NCI-H1417 (cell line): ENCODE measurements at regions not wholly inside any gene's neighbourhood (a gene's known extent, or its start where the extent isn't known, plus 50 kb on each side); places are given as distances from the start of the nearest gene placed in this dataset.
"Not testable (repeated sequence)": the region's sequence is repeated elsewhere in the genome, so short reads cannot be mapped to it uniquely, and the experiment has no call there.

Experiments
- DNase-seq, 3 experiments: peaks; one replicate each; lab custom pipeline; 2025; lab: John Stamatoyannopoulos, UW

- no peak for DNase-seq
These were observed 191.1 kb downstream of the WNT5A start for GRCh38 chr3:55296030-55296429.

GRCh38 chr3:55294557-55294956 lies 192.5 kb downstream of the WNT5A start:
- DNase-seq, result no peak

GRCh38 chr3:55292360-55292759 lies 194.7 kb downstream of the WNT5A start:
- no peak for DNase-seq

- DNase-seq, result no peak
These were observed 198.4 kb downstream of the WNT5A start for GRCh38 chr3:55288657-55289056.

- DNase-seq, result no peak
These were observed 200.4 kb downstream of the WNT5A start for GRCh38 chr3:55286693-55287092.

- DNase-seq, result no peak
These were observed 201.9 kb downstream of the WNT5A start for GRCh38 chr3:55285156-55285555.

GRCh38 chr3:55283441-55283925 lies 203.6 kb downstream of the WNT5A start:
- no peak for DNase-seq

- no peak for DNase-seq
These were observed 204.1 kb downstream of the WNT5A start for GRCh38 chr3:55282994-55283393.

- no peak for DNase-seq
These were observed 215.0 kb downstream of the WNT5A start for GRCh38 chr3:55272031-55272645.

GRCh38 chr3:55271549-55271948 lies 215.6 kb downstream of the WNT5A start:
- no peak for DNase-seq

- no peak for DNase-seq
These were observed 216.1 kb downstream of the WNT5A start for GRCh38 chr3:55270976-55271375.

GRCh38 chr3:55269636-55270035 lies 217.5 kb downstream of the WNT5A start:
- DNase-seq, result no peak

GRCh38 chr3:55269096-55269495 lies 218.0 kb downstream of the WNT5A start:
- no peak for DNase-seq

- no peak for DNase-seq
These were observed 219.7 kb downstream of the WNT5A start for GRCh38 chr3:55267206-55267930.

- DNase-seq, result no peak
These were observed 222.2 kb downstream of the WNT5A start for GRCh38 chr3:55264919-55265318.

- DNase-seq, result no peak
These were observed 234.2 kb downstream of the WNT5A start for GRCh38 chr3:55252921-55253320.

GRCh38 chr3:55249156-55249555 lies 237.9 kb downstream of the WNT5A start:
- DNase-seq, result not testable (repeated sequence)

GRCh38 chr3:55247666-55248065 lies 239.4 kb downstream of the WNT5A start:
- peak in 2 of 3 experiments; percentile 2 to 3 for DNase-seq

GRCh38 chr3:55246033-55246432 lies 241.1 kb downstream of the WNT5A start:
- no peak for DNase-seq

GRCh38 chr3:55245351-55245750 lies 241.8 kb downstream of the WNT5A start:
- DNase-seq, result peak in 1 of 3 experiments; percentile 24

GRCh38 chr3:55244247-55244646 lies 242.9 kb downstream of the WNT5A start:
- DNase-seq, result peak; percentile 77 to 96 (median 84)

- DNase-seq, result peak in 2 of 3 experiments; percentile 25 to 73
These were observed 243.4 kb downstream of the WNT5A start for GRCh38 chr3:55243678-55244077.

- peak in 1 of 3 experiments; percentile 12 for DNase-seq
These were observed 244.2 kb downstream of the WNT5A start for GRCh38 chr3:55242921-55243320.

- DNase-seq, result no peak
These were observed 246.0 kb downstream of the WNT5A start for GRCh38 chr3:55241098-55241497.
